ACHN (cell line): ENCODE measurements at regions not wholly inside any gene's neighbourhood (a gene's known extent, or its start where the extent isn't known, plus 50 kb on each side); places are given as distances from the start of the nearest gene placed in this dataset.
A peak's percentile ranks its signal among the peaks of the same experiment; 100 is the strongest.
"Not testable (repeated sequence)": the region's sequence is repeated elsewhere in the genome, so short reads cannot be mapped to it uniquely, and the experiment has no call there.

Source experiments
- DNase-seq: peaks from one replicate; pipeline ENCODE4 v3.0.0-alpha.2; 2015
- in situ Hi-C: cut with HindIII; loops from 2 replicates; pipeline ENCODE4 v1.10.0; 2017; ENCODE audit warnings: low sequenced_read_pairs, low pct_ligation_motif_present, low pct_unique_long_range_greater_than_20kb

DNA sequence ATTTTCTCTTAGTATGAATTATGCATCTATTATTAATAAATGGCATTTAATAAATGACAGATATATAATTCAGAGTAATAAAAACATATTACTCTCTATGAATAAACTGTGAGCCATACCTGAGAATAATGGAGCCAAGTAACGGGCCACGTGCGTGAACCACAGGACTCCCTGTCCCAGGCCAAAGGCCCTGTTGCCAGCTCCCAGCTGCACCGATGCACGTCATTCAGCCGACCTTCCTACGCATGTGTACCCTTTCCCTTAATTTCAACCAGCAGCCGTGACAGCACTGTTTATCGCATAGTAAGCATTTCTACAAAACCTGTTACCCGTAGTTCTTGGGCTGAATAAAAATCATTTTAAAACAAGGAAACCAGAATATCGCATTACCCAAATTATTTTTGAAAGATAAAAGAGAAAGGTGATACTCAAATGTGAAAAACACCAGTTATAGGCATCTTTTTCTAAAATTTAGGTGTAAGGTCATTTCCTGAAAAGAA is 827.2 kb upstream of the FRG1 start:
- in situ Hi-C loops, result no loop called here
- DNase-seq, result no peak

- in situ Hi-C loops, result no loop called here
- DNase-seq, result no peak
These were observed 823.2 kb upstream of the FRG1 start for GRCh38 chr4:189117426-189117825.

DNA sequence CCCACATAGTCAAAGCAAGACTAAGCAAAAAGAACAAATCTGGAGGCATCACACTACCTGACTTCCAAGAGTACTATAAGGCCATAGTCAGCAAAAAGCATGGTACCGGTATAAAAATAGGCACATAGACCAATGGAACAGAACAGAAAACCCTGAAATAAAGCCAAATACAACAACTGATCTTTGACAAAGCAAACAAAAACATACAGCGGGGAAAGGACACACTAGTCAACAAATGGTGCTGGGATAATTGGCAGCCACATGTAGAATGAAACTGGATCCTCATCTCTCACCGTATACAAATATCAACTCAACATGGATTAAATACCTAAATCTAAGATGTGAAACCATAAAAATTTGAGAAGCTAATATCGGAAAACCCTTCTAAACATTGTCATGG is 819.3 kb upstream of the FRG1 start:
- in situ Hi-C loops, result no loop called here
- DNase-seq, result no peak

DNA sequence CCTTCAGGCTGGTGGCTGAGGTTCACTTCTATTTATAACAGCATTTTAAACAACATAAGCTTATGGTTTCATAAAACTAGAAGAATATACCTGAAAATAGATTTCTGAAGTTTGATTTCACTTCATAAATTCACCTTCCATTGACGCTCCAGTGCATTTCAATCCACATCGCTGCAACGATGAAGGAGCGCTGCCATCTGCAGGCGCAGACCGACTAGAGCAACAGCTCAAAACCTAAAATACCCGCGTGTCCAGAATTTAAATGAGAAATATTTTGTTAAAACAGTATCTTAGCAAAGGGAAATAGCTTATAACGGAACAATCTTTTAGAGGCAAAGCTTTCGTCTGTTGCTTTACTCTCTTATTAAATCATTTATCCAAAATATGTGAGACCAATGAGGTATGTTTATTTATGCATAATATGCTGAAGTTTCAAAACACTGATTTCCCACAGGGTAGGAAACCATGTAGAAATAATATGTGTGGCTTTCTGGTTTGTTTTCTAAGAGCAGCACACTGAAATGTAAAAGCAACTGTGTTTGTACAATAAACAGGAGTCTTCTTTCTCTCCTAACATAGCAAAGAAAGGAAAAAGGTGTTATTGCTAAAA is 816.4 kb upstream of the FRG1 start:
- peak; percentile 22 for DNase-seq
- in situ Hi-C loops, result no loop called here

GRCh38 chr4:189124791-189125190 is 815.9 kb upstream of the FRG1 start:
- in situ Hi-C loops, result no loop called here
- DNase-seq, result no peak

- no peak for DNase-seq
- in situ Hi-C loops, result no loop called here
These were observed 814.6 kb upstream of the FRG1 start for GRCh38 chr4:189126040-189126439.

GRCh38 chr4:189128341-189128740 is 812.3 kb upstream of the FRG1 start:
- no peak for DNase-seq
- in situ Hi-C loops, result no loop called here

DNA sequence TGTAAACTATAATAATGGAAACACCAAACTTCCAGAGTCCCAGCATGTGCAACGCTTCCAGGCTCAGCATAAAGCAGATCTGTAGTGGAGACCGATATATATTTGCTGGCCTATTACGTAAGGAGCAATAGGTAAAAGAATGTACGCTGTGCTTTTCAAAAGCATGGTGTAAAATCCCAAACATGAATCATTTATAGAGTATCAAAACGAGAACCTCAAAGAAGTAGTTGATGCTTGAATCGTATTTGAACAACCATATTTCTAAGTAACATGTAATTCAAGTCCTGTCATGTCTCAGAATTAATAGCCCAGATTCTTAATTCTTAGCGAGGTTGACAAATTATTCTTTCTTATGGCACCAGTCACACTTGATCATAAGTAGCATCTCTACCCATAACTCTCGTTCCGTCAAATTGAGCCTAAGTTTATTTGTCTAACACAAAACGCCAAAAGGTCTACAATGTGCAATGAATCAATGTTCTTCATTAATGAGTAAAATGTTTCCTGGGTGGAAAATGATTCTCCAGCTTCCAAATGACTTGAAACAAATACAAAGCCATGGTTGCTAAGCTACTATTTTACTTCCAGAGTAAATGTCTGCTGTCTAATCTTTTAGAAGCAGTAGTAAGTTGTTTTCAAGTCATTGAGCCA is 811.5 kb upstream of the FRG1 start:
- DNase-seq, result no peak
- in situ Hi-C loops, result no loop called here

DNA sequence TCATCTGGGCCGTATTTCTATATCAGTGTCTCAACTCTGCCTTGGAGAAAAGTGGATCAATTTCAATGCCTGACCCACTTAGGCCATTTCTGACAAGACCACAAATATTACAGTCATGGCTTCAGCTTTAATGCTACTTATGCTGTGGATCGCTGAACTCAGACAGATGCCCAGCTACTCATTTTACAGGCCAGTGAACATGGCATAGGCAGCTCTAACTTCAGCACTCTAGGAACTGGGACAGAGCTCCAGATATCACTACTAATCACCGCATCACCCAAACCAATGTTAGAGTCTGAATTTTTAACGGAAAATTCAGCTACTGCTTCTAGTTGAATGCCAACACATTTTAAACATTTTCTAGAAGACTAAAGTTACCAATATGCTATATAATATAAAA is 809.6 kb upstream of the FRG1 start:
- DNase-seq, result no peak
- in situ Hi-C loops, result no loop called here

- in situ Hi-C loops, result no loop called here
These were observed 804.2 kb upstream of the FRG1 start for GRCh38 chr4:189136462-189136861.

GRCh38 chr4:189143263-189143952 is 797.3 kb upstream of the FRG1 start:
- in situ Hi-C loops, result no loop called here

More at GRCh38 chr4:189136462-189136861, 804.2 kb upstream of the FRG1 start:
- no peak for DNase-seq

GRCh38 chr4:189147005-189147929 is 793.4 kb upstream of the FRG1 start:
- in situ Hi-C loops, result no loop called here
- no peak for DNase-seq

More at GRCh38 chr4:189143263-189143952, 797.3 kb upstream of the FRG1 start:
- no peak for DNase-seq

- in situ Hi-C loops, result not testable (repeated sequence)
These were observed 785.6 kb upstream of the FRG1 start for GRCh38 chr4:189155083-189155482.

GRCh38 chr4:189162073-189162789 is 778.4 kb upstream of the FRG1 start:
- DNase-seq, result no peak

More at GRCh38 chr4:189155083-189155482, 785.6 kb upstream of the FRG1 start:
- not testable (repeated sequence) for DNase-seq

DNA sequence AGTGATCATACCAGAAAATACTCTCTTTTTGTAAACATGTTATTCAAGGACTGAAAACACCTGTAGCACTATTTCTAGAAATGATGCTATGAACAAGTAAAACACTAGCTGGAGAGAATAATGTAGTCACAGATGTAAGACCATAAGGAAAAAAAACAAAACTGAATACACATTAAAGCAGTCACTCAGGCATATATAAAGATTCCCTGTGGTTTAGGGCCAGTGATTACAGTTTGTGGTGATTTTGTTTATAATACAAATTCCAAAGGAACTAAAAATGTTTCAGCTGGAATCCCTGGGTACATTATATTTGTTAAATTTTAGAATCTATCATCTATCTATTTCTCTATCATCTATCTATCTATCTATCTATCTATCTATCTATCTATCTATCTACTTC is 777.8 kb upstream of the FRG1 start:
- in situ Hi-C loops, result no loop called here

More at GRCh38 chr4:189162073-189162789, 778.4 kb upstream of the FRG1 start:
- in situ Hi-C loops, result no loop called here

DNA sequence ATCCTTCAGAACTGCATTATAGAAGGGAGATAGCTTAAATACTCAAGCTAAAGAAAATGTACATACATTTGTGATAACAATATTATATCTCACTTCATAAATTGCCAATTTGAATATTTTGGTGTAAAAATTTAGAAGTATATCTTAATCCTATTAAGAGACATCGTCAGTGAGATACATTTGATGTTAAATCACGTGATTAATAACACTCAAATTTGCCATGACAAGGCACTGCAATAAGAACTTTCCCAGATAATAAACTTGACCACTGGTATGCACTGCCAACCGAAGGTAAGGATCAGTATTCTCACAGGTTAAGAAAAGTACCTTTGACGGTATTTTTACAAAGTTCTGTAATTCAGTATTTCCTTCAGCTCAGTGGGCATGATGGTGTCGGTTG is 764.7 kb upstream of the FRG1 start:
- DNase-seq, result no peak
- in situ Hi-C loops, result no loop called here

More for the DNA sequence above, 777.8 kb upstream of the FRG1 start:
- no peak for DNase-seq

GRCh38 chr4:189177130-189177529 is 763.5 kb upstream of the FRG1 start:
- in situ Hi-C loops, result no loop called here
- no peak for DNase-seq

DNA sequence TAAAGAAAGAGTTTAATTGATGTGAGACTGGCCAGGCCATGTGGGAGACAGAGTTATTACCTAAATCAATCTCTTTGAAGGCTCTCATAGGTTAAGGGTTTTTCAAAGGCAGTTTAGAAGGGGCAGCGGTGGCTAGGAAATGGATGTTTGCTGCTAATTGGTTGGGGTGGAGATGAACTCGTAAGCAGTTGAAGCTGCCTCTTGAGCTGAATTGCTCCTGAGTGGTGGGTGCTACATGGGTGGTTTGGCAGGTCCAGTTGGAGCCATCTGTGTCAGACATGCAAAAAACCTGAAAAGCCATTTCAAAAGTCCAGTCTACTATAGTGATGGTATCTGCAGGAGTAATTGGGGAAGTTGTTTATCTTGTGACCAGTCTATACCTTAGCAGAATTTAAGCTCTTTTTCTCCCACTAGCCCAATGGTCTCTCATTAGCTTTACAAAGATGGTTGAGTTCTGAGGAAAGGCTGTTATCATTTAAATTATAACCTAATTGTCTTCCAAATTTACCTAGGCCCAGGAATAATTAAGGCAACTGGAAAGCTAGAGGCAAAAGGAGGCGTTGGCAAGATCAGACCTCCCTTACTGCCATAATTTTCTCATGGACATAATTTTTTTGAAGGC is 762.4 kb upstream of the FRG1 start:
- in situ Hi-C loops, result no loop called here
- no peak for DNase-seq
